ENCODE measurements at regions not wholly inside any gene's neighbourhood (a gene's known extent, or its start where the extent isn't known, plus 50 kb on each side); places are given as distances from the start of the nearest gene placed in this dataset.
"Not testable (repeated sequence)": the region's sequence is repeated elsewhere in the genome, so short reads cannot be mapped to it uniquely, and the experiment has no call there.

GRCh38 chr1:108314815-108315214 lies 70.9 kb upstream of the NBPF4 start:
- no peak for DNase-seq (ENCODE audit: low read depth in 2 of 2)

- peak; percentile 2 to 3 for DNase-seq (ENCODE audit: low read depth in 2 of 2)
These were observed 72.7 kb upstream of the NBPF4 start for GRCh38 chr1:108316545-108316944.

- no peak for DNase-seq (ENCODE audit: low read depth in 2 of 2)
These were observed 77.0 kb upstream of the NBPF4 start for GRCh38 chr1:108320849-108321248.

- not testable (repeated sequence) for DNase-seq (ENCODE audit: low read depth in 2 of 2)
These were observed 81.5 kb upstream of the NBPF4 start for GRCh38 chr1:108325338-108325737.

- no peak for DNase-seq (ENCODE audit: low read depth in 2 of 2)
These were observed 83.9 kb upstream of the NBPF4 start for GRCh38 chr1:108327534-108328466.

GRCh38 chr1:108345776-108346531 lies 102.1 kb upstream of the NBPF4 start:
- DNase-seq (ENCODE audit: low read depth in 2 of 2): no peak

- no peak for DNase-seq (ENCODE audit: low read depth in 2 of 2)
These were observed 92.3 kb upstream of the NBPF6 start for GRCh38 chr1:108357802-108358201.

GRCh38 chr1:108380059-108380832 lies 69.9 kb upstream of the NBPF6 start:
- not testable (repeated sequence) for DNase-seq (ENCODE audit: low read depth in 2 of 2)

All from dermis microvascular lymphatic vessel endothelial cell (primary cell).